ENCODE measurements at regions not wholly inside any gene's neighbourhood (a gene's known extent, or its start where the extent isn't known, plus 50 kb on each side); places are given as distances from the start of the nearest gene placed in this dataset.

GRCh38 chr3:177610686-177611633 is 413.7 kb upstream of the TBL1XR1 start:
- Histone ChIP-seq H3K4me1 (peaks cover 0 to 73% (median 23%) of the 10 kb centered on the region in 4 donors), H3K27me3 (no peaks in the 10 kb centered on the region), H3K9me3 (no peaks in the 10 kb centered on the region), H3K27ac (no peak overlapping the region), H3K4me3 (no peak overlapping the region), H3K36me3 (no peaks in the 10 kb centered on the region)
- intact Hi-C loops (cut with DNase I), result no loop called here
- DNase-seq (peak; percentile 70 to 72 (median 70)), ATAC-seq (peak in 1 of 4 donors; percentile 24)
- TF ChIP-seq POLR2A (IDR thresholded peaks at IDR 0.05), result no peak
- no peak for TF ChIP-seq CTCF (IDR thresholded peaks at IDR 0.05)
- WGBS (ENCODE audit: insufficient coverage, low coverage, low lambda C conversion rate, missing lambda C conversion rate), result 62% methylated on average over 5 of the region's 5 CpGs

GRCh38 chr3:177611752-177612334 is 414.6 kb upstream of the TBL1XR1 start:
- no peak for ATAC-seq
- WGBS (ENCODE audit: insufficient coverage, low coverage, low lambda C conversion rate, missing lambda C conversion rate), result 68% methylated on average over 6 of the region's 6 CpGs
- Histone ChIP-seq H3K4me3 (no peak overlapping the region), H3K9me3 (no peaks in the 10 kb centered on the region), H3K27ac (no peak overlapping the region), H3K27me3 (no peaks in the 10 kb centered on the region), H3K4me1 (peaks cover 0 to 73% (median 23%) of the 10 kb centered on the region in 4 donors), H3K36me3 (no peaks in the 10 kb centered on the region)
- no peak for TF ChIP-seq CTCF (IDR thresholded peaks at IDR 0.05)
- no peak for TF ChIP-seq POLR2A (IDR thresholded peaks at IDR 0.05)
- DNase-seq, result no peak
- intact Hi-C loops (cut with DNase I), result no loop called here

- Histone ChIP-seq H3K36me3 (no peaks in the 10 kb centered on the region), H3K27ac (no peak overlapping the region), H3K4me3 (no peak overlapping the region), H3K4me1 (peaks cover 0 to 63% (median 21%) of the 10 kb centered on the region in 4 donors), H3K9me3 (no peaks in the 10 kb centered on the region), H3K27me3 (no peaks in the 10 kb centered on the region)
- ATAC-seq, result no peak
- TF ChIP-seq CTCF (IDR thresholded peaks at IDR 0.05) (no peak), POLR2A (IDR thresholded peaks at IDR 0.05) (no peak)
- DNase-seq, result no peak
- intact Hi-C loops (cut with DNase I), result no loop called here
These were observed 416.6 kb upstream of the TBL1XR1 start for GRCh38 chr3:177613901-177614300.

GRCh38 chr3:177615015-177615414 is 417.7 kb upstream of the TBL1XR1 start:
- Histone ChIP-seq H3K36me3 (no peaks in the 10 kb centered on the region), H3K4me1 (peaks cover 0 to 61% (median 20%) of the 10 kb centered on the region in 4 donors), H3K27ac (peak overlapping the region in 1 of 3 donors; percentile 52), H3K4me3 (no peak overlapping the region), H3K9me3 (no peaks in the 10 kb centered on the region), H3K27me3 (no peaks in the 10 kb centered on the region)
- peak; percentile 82 to 93 (median 83) for DNase-seq
- ATAC-seq, result peak; percentile 91 to 95 (median 92)
- intact Hi-C loops (cut with DNase I), result no loop called here
- 0% methylated on average over 2 of the region's 2 CpGs for WGBS (ENCODE audit: insufficient coverage, low coverage, low lambda C conversion rate, missing lambda C conversion rate)
- no peak for TF ChIP-seq POLR2A (IDR thresholded peaks at IDR 0.05)
- no peak for TF ChIP-seq CTCF (IDR thresholded peaks at IDR 0.05)
